GM19238 (cell line): ENCODE measurements at regions not wholly inside any gene's neighbourhood (a gene's known extent, or its start where the extent isn't known, plus 50 kb on each side); places are given as distances from the start of the nearest gene placed in this dataset.
"Not testable (repeated sequence)": the region's sequence is repeated elsewhere in the genome, so short reads cannot be mapped to it uniquely, and the experiment has no call there.

Source experiments
- DNase-seq: peaks from one replicate; pipeline ENCODE4 v3.0.0; 2011; ENCODE audit warnings: low spot score; ENCODE audit not compliant: insufficient read length

GRCh38 chr4:72689923-72690322 lies 120.9 kb upstream of the ADAMTS3 start:
- no peak for DNase-seq

- not testable (repeated sequence) for DNase-seq
Measured at GRCh38 chr4:72686390-72686789, 117.4 kb upstream of the ADAMTS3 start.

DNA sequence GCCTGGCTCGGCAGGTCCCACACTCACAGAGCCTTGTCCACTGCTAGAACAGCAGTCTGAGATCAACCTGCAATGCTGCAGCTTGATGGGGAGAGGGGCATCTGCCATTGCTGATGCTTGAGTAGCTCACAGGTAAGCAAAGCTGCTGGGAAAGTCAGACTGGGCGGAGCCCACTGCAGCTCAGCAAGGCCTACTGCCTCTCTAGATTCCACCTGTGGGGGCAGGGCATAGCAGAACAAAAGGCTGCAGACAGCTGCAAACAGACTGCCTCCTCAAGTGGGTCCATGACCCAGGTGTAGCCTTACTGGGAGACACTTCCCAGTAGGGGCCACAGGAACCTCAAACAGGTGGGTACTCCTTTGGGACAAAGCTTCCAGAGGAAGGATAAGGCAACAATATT lies 110.6 kb upstream of the ADAMTS3 start:
- DNase-seq, result no peak

DNA sequence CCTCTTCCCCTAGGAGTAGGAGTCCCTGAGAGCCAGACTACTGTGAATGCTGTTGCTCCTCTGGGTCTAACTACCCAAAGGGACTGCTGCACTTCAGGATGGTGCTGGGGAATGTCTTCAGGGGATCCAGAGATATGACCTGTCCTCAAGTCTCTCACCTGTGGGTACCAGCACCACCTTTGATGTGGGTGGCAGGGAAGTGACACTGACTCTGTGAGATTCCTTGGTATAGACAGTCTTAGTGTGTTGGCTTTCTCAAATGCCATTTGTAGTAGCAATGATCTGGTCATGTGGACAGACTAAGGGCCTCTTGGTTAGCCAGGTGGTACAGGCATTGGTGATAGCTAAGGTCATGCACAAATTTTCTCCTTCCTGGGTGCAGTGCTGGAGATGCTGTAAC lies 108.9 kb upstream of the ADAMTS3 start:
- DNase-seq, result no peak

DNA sequence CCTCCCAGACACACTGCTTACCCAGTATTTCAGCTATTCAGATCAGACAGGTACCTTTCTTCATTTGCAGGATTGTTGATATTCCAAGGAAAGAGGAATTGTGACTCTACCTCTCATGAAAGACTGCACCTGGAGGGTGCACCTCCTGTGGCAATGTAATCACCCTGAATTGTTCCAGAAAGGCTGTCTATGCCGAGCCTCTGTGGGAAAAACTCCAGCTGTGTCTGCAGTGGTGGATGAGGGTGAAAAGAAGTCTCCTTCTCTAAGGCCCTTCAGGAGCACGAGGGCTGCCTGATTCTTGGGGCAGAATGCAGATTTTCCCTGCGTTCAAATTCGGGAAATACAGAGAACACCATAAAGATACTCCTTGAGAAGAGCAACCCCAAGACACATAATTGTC lies 108.2 kb upstream of the ADAMTS3 start:
- DNase-seq, result no peak

DNA sequence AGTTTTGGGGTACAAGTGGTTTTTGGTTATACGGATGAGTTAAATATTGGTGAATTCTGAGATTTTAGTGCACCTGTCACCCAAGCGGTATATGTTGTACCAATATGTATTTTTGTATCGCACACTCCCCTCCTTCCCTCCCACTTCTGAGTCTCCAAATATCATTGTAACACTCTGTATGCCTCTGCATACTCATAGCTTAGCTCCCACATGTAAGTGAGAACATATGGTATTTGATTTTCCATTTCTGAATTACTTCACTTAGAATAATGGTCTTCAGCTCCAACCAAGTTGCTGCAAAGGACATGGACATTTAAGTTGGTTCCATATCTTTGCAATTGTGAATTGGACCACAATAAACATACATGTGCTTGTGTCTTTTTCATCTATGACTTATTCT lies 103.0 kb upstream of the ADAMTS3 start:
- no peak for DNase-seq

DNA sequence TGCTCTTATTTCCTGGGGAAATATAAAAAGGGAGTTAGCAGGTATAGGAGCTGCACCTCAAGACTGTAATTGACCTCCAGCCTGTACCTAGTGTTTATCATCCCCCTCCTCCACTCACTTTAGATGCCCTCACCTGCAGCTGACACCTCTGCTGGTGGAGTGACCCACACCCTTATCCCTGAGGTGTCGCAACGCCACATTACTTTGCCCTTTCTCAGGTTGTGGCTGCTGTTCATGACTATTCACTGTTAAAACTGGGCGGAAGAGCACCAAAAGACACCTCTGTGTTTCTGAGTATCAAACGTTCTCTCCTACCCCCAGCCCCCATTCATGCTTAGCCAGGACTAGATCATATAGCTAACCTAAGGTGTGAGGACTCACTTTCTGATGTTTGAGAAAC lies 101.5 kb upstream of the ADAMTS3 start:
- DNase-seq, result no peak

DNA sequence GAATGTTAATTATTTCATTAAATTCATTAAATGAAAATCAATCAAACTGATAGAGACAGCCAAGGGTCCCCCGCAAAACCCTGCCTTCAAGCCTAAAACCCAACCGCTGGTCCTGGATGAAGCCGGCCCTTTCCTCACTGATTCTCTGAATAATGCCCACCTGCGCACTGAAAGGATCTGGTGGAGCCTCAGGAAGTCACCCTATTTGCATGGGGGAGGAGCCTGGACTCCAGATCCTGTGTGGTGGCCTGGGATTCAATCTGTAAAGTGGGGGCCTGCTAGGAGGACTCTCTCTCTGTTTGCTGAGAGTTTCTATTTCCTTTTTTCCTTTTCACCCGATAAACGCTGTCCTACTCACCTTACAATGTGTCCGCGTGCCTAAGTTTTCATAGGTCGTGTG lies 97.9 kb upstream of the ADAMTS3 start:
- DNase-seq, result no peak

DNA sequence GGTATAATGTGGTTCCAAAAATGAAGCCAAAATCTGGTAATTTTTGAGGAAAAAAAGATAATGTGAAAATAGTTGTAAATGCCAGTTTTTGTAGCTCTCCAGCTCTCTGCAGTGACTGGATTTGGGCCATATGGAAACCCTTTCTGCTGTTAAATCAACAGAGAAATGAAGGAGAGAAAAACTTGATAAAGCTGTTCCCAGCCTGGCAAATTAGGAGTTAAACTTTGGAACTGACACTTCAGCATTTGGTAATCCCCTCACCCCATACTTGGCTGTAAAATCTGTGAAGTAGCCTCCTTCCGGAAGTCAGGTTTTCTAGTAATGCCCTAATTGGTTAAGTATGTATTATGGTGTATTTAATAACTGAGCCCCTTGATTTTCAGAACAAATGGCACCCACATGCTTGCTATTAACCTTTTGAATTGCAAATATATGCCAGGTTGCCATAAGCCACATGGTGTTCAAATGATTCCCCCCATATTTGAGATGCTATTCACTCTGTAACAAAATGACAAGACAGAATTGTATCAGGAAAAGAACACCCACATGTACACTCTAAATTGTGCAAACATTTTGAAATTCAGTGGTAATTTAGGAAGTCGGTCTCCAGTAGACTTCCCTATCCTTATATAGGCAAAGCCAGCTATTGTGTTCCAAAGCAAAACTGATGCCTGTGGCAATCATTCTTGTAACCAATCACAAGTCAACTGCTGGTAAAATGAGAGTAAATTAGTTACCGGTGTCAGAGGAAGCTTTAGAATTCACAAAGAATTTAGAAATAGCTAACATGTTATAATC lies 96.3 kb upstream of the ADAMTS3 start:
- no peak for DNase-seq

DNA sequence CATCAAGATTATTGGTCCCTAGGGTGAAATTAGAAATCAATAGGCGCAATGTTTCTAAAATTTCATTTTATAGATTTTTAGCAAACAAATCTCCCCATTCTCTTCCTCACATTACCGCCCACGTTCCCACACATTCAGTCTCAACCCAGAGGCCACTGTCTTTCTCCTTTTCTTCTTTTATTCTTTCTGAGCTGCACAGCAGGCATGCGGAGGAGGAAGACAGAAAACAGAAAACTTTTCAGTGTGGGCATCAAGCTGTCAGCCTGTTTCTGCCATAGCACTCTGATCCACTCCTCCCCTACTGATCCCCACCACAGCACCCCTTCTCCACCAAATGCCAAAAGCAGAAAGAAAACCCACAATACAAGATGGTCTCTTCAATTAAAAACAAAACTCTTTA lies 94.8 kb upstream of the ADAMTS3 start:
- no peak for DNase-seq

- DNase-seq, result no peak
Measured at GRCh38 chr4:72661830-72662229, 92.8 kb upstream of the ADAMTS3 start.

DNA sequence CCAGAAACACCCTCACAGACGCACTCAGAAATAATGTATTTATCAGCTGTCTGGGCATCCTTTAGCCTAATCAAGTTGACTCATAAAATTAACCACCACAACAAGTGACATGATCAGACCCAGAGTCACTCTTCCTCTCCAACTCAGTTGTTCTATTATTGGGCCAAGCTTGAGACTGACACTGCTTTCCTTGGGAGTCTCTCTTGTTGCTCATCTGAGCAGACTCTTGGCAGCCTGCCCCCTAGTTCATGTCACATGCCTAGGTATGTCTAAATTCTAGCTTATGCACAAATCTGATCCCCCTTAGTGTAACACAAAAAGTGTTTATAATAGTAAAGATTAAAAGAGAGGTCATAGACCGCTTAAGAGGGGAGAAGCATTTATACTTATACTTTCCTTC lies 72.6 kb upstream of the ADAMTS3 start:
- no peak for DNase-seq

GRCh38 chr4:72636866-72637265 lies 67.8 kb upstream of the ADAMTS3 start:
- not testable (repeated sequence) for DNase-seq

GRCh38 chr4:72635931-72636330 lies 66.9 kb upstream of the ADAMTS3 start:
- DNase-seq, result not testable (repeated sequence)

GRCh38 chr4:72632253-72632652 lies 63.2 kb upstream of the ADAMTS3 start:
- DNase-seq, result not testable (repeated sequence)

DNA sequence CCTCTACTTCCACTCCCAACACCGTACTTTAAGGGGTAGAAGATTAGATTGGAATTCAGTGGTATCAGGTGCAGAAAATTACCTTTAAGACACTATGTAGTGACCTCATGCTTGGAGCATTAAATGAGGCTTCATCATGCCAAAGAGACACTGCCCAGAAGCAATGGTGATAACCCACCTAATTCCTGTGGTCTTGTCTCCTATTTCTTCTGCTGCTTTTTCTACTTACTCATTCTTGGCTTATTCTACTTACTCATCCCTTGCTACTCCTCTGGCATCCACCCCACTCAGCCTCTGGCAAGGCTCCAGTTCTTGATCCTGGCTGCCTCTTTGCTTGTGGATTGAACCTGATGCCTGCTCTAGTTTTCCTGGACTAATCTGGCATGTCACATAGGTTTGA lies 62.3 kb upstream of the ADAMTS3 start:
- DNase-seq, result no peak

DNA sequence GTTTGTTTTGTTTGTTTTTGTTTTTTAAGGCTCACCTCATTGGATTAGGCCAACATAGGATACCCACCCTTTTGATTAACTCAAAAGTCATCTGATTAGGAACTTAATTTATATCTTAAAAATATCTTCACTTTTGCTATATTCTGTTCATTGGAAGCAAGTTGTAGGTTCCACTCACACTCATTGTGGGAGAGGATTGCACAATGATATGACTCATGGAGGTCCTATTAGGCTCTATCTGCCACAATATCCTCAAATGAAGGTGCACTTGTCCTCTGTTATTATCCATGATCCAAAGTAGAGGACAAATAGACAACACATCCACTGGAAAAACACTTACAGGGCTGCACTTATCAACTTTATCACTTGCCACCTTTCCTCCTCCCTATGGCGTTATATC lies 60.5 kb upstream of the ADAMTS3 start:
- no peak for DNase-seq

DNA sequence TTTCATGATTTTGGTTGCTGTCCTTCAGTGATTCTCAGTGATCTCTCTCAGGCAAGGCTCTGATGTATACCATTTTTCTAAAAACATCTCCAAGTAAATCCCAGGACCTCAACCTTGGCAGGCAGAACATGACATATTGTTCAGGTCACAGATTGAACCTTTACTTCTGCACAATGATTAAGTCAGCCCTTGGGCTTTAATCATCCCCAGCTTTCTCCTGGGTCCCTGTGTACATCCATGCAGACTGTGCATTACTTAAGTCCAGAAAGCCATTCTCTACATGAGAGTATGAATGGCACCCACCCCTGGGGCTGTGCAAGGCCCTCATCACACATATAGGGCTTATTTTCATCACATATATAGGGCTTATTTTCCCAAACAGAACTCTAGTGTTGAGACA lies 58.7 kb upstream of the ADAMTS3 start:
- DNase-seq, result no peak
